ENCODE measurements at regions not wholly inside any gene's neighbourhood (a gene's known extent, or its start where the extent isn't known, plus 50 kb on each side); places are given as distances from the start of the nearest gene placed in this dataset.

- TF ChIP-seq MYC (IDR thresholded peaks at IDR 0.05; ENCODE audit: low read depth, low read length) (no peak), CTCF (IDR thresholded peaks at IDR 0.05; ENCODE audit: extremely low read depth in 1 of 2, insufficient read depth in 1 of 2, low read depth in 1 of 2, low read length in 2 of 2) (no peak), POLR2AphosphoS5 (IDR thresholded peaks at IDR 0.05; ENCODE audit: insufficient read depth, low read depth, low read length) (no peak), FOS (IDR thresholded peaks at IDR 0.05; ENCODE audit: borderline replicate concordance, insufficient read depth, low read length) (no peak), POLR2A (IDR thresholded peaks at IDR 0.05; ENCODE audit: low read depth, low read length) (no peak)
Measured at GRCh38 chr11:128184981-128185380, 402.4 kb downstream of the ETS1 start.

Data from endothelial cell of umbilical vein (primary cell).